ENCODE measurements at regions not wholly inside any gene's neighbourhood (a gene's known extent, or its start where the extent isn't known, plus 50 kb on each side); places are given as distances from the start of the nearest gene placed in this dataset.

GRCh38 chr2:18365342-18365741 is 195.1 kb downstream of the RDH14 start:
- H4K20me1 ChIP-seq (replicated peaks; ENCODE audit: insufficient read depth), result no peaks in the 10 kb centered on the region
- no peaks in the 10 kb centered on the region for H3K4me1 Mint-ChIP-seq
- H3K4me3 Mint-ChIP-seq, result no peak overlapping the region
- no peaks in the 10 kb centered on the region for H3K79me2 ChIP-seq (replicated peaks; ENCODE audit: insufficient read depth)
- H3F3A ChIP-seq (replicated peaks; ENCODE audit: low read depth), result no peaks in the 10 kb centered on the region
- no peaks in the 10 kb centered on the region for H3K9me2 ChIP-seq (ENCODE audit: insufficient read depth)
- no peak overlapping the region for H2AFZ ChIP-seq
- no peak overlapping the region for H3K4me3 ChIP-seq
- H3K4me1 ChIP-seq (ENCODE audit: insufficient read depth), result no peaks in the 10 kb centered on the region
- H3K27ac ChIP-seq (ENCODE audit: low read depth), result no peak overlapping the region
- no peaks in the 10 kb centered on the region for H3K9me3 Mint-ChIP-seq
- no peak overlapping the region for H3K4me2 ChIP-seq
- ATAC-seq, result no peak
- no peaks in the 10 kb centered on the region for H3K27me3 ChIP-seq (ENCODE audit: insufficient read depth)
- no peaks in the 10 kb centered on the region for H3K36me3 Mint-ChIP-seq (ENCODE audit: low read depth)
- H3K27ac Mint-ChIP-seq, result no peak overlapping the region
- TF ChIP-seq ZNF331 (CRISPR knock-in tag; IDR thresholded peaks at IDR 0.05; ENCODE audit: low read depth) (no peak), POLR2AphosphoS5 (IDR thresholded peaks at IDR 0.05; ENCODE audit: low read depth) (no peak), JUNB (IDR thresholded peaks at IDR 0.05; ENCODE audit: unreplicated experiment) (no peak), STAT1 (IDR thresholded peaks at IDR 0.05; ENCODE audit: unreplicated experiment) (no peak), ETS1 (IDR thresholded peaks at IDR 0.05) (no peak), EZH2phosphoT487 (IDR thresholded peaks at IDR 0.05; ENCODE audit: unreplicated experiment) (no peak), ZNF114 (CRISPR knock-in tag; IDR thresholded peaks at IDR 0.05) (no peak), EZH2 (IDR thresholded peaks at IDR 0.05; ENCODE audit: low read depth, unreplicated experiment) (no peak), CREB1 (CRISPR knock-in tag; IDR thresholded peaks at IDR 0.05; ENCODE audit: low read depth) (no peak), NANOG (IDR thresholded peaks at IDR 0.05; ENCODE audit: borderline replicate concordance) (no peak)
- TF ChIP-seq, protein P1, sequence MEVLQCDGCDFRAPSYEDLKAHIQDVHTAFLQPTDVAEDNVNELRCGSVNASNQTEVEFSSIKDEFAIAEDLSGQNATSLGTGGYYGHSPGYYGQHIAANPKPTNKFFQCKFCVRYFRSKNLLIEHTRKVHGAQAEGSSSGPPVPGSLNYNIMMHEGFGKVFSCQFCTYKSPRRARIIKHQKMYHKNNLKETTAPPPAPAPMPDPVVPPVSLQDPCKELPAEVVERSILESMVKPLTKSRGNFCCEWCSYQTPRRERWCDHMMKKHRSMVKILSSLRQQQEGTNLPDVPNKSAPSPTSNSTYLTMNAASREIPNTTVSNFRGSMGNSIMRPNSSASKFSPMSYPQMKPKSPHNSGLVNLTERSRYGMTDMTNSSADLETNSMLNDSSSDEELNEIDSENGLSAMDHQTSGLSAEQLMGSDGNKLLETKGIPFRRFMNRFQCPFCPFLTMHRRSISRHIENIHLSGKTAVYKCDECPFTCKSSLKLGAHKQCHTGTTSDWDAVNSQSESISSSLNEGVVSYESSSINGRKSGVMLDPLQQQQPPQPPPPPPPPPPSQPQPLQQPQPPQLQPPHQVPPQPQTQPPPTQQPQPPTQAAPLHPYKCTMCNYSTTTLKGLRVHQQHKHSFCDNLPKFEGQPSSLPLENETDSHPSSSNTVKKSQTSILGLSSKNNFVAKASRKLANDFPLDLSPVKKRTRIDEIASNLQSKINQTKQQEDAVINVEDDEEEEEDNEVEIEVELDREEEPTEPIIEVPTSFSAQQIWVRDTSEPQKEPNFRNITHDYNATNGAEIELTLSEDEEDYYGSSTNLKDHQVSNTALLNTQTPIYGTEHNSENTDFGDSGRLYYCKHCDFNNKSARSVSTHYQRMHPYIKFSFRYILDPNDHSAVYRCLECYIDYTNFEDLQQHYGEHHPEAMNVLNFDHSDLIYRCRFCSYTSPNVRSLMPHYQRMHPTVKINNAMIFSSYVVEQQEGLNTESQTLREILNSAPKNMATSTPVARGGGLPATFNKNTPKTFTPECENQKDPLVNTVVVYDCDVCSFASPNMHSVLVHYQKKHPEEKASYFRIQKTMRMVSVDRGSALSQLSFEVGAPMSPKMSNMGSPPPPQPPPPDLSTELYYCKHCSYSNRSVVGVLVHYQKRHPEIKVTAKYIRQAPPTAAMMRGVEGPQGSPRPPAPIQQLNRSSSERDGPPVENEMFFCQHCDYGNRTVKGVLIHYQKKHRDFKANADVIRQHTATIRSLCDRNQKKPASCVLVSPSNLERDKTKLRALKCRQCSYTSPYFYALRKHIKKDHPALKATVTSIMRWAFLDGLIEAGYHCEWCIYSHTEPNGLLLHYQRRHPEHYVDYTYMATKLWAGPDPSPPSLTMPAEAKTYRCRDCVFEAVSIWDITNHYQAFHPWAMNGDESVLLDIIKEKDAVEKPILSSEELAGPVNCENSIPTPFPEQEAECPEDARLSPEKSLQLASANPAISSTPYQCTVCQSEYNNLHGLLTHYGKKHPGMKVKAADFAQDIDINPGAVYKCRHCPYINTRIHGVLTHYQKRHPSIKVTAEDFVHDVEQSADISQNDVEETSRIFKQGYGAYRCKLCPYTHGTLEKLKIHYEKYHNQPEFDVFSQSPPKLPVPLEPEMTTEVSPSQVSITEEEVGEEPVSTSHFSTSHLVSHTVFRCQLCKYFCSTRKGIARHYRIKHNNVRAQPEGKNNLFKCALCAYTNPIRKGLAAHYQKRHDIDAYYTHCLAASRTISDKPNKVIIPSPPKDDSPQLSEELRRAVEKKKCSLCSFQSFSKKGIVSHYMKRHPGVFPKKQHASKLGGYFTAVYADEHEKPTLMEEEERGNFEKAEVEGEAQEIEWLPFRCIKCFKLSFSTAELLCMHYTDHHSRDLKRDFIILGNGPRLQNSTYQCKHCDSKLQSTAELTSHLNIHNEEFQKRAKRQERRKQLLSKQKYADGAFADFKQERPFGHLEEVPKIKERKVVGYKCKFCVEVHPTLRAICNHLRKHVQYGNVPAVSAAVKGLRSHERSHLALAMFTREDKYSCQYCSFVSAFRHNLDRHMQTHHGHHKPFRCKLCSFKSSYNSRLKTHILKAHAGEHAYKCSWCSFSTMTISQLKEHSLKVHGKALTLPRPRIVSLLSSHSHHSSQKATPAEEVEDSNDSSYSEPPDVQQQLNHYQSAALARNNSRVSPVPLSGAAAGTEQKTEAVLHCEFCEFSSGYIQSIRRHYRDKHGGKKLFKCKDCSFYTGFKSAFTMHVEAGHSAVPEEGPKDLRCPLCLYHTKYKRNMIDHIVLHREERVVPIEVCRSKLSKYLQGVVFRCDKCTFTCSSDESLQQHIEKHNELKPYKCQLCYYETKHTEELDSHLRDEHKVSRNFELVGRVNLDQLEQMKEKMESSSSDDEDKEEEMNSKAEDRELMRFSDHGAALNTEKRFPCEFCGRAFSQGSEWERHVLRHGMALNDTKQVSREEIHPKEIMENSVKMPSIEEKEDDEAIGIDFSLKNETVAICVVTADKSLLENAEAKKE (CRISPR knock-in tag; IDR thresholded peaks at IDR 0.05), result no peak
- TF ChIP-seq, protein P2, sequence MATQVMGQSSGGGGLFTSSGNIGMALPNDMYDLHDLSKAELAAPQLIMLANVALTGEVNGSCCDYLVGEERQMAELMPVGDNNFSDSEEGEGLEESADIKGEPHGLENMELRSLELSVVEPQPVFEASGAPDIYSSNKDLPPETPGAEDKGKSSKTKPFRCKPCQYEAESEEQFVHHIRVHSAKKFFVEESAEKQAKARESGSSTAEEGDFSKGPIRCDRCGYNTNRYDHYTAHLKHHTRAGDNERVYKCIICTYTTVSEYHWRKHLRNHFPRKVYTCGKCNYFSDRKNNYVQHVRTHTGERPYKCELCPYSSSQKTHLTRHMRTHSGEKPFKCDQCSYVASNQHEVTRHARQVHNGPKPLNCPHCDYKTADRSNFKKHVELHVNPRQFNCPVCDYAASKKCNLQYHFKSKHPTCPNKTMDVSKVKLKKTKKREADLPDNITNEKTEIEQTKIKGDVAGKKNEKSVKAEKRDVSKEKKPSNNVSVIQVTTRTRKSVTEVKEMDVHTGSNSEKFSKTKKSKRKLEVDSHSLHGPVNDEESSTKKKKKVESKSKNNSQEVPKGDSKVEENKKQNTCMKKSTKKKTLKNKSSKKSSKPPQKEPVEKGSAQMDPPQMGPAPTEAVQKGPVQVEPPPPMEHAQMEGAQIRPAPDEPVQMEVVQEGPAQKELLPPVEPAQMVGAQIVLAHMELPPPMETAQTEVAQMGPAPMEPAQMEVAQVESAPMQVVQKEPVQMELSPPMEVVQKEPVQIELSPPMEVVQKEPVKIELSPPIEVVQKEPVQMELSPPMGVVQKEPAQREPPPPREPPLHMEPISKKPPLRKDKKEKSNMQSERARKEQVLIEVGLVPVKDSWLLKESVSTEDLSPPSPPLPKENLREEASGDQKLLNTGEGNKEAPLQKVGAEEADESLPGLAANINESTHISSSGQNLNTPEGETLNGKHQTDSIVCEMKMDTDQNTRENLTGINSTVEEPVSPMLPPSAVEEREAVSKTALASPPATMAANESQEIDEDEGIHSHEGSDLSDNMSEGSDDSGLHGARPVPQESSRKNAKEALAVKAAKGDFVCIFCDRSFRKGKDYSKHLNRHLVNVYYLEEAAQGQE (IDR thresholded peaks at IDR 0.05; ENCODE audit: unreplicated experiment), result no peak
- TF ChIP-seq, protein P3, sequence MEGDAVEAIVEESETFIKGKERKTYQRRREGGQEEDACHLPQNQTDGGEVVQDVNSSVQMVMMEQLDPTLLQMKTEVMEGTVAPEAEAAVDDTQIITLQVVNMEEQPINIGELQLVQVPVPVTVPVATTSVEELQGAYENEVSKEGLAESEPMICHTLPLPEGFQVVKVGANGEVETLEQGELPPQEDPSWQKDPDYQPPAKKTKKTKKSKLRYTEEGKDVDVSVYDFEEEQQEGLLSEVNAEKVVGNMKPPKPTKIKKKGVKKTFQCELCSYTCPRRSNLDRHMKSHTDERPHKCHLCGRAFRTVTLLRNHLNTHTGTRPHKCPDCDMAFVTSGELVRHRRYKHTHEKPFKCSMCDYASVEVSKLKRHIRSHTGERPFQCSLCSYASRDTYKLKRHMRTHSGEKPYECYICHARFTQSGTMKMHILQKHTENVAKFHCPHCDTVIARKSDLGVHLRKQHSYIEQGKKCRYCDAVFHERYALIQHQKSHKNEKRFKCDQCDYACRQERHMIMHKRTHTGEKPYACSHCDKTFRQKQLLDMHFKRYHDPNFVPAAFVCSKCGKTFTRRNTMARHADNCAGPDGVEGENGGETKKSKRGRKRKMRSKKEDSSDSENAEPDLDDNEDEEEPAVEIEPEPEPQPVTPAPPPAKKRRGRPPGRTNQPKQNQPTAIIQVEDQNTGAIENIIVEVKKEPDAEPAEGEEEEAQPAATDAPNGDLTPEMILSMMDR (conservative IDR thresholded peaks at IDR 0.05; ENCODE audit: low read depth in 2 of 2), result no peak
- no peaks in the 10 kb centered on the region for H3K36me3 ChIP-seq (ENCODE audit: insufficient read depth)
- no peak for DNase-seq (ENCODE audit: low spot score)
- no peaks in the 10 kb centered on the region for H3K27me3 Mint-ChIP-seq (ENCODE audit: insufficient read depth, low read depth, poor library complexity)
